Prostate gland (tissue), 2 donors: ENCODE measurements at regions not wholly inside any gene's neighbourhood (a gene's known extent, or its start where the extent isn't known, plus 50 kb on each side); places are given as distances from the start of the nearest gene placed in this dataset.
A peak's percentile ranks its signal among the peaks of the same experiment; 100 is the strongest.

Experiments
- DNase-seq: peaks from one replicate; pipeline ENCODE4 v3.0.0-alpha.2; 2019; ENCODE audit warnings: low spot score
- H3K27ac ChIP-seq, 2 donors: fragments of 200-600 bp; sonication (generic); 2 replicates each; pipeline ENCODE4 v1.5.1; 2017 to 2019
- H3K27me3 ChIP-seq: fragments of 200-600 bp; sonication (generic); replicated peaks from 2 replicates; pipeline ENCODE4 v1.5.1; 2019; ENCODE audit not compliant: insufficient read depth
- H3K36me3 ChIP-seq, 2 donors: fragments of 200-600 bp; sonication (generic); 1 replicate in 1 of 2; 2 replicates in 1 of 2; pipeline versions ENCODE4 v1.5.1 to v1.8.1; 2017 to 2019
- H3K4me1 ChIP-seq: fragments of 200-600 bp; sonication (generic); replicated peaks from 2 replicates; pipeline ENCODE4 v1.5.1; 2019
- H3K4me3 ChIP-seq, 2 donors: fragments of 200-600 bp; sonication (generic); 2 replicates each; pipeline ENCODE4 v1.5.1; 2017 to 2019
- H3K9me3 ChIP-seq: fragments of 200-600 bp; sonication (generic); 2 replicates; pipeline ENCODE4 v1.5.1; 2017
- POLR2A ChIP-seq: fragments of 450-650 bp; IDR thresholded peaks from one replicate; pipeline ENCODE4 v1.6.1; 2016; ENCODE audit warnings: antibody characterized with exemption, mild to moderate bottlenecking
- POLR2AphosphoS5 ChIP-seq: sonication (generic); formaldehyde crosslinking; IDR thresholded peaks from one replicate; pipeline ENCODE4 v1.6.1; 2017; ENCODE audit warnings: antibody characterized with exemption
- WGBS: methylation state at CpG from one replicate; pipeline ENCODE4 v1.1.5; 2018; 5-methylcytosine and 5-hydroxymethylcytosine counted together
- intact Hi-C: fragments of 100-400 bp; cut with DNase I; formaldehyde crosslinking; loops from one replicate; pipeline ENCODE4 v1.14.2; 2022
- TF ChIP-seq, protein P1 (sequence below), 4 experiments: fragments of 200-600 bp in 2 of 4; fragments of 450-650 bp in 2 of 4; sonication (generic) in 2 of 4; IDR thresholded peaks; 1 replicate in 3 of 4; 2 replicates in 1 of 4; pipeline ENCODE4 v1.5.1; 2016 to 2019; ENCODE audit warnings: antibody characterized with exemption in 4 of 4, mild to moderate bottlenecking in 2 of 4, moderate library complexity in 2 of 4

DNA sequence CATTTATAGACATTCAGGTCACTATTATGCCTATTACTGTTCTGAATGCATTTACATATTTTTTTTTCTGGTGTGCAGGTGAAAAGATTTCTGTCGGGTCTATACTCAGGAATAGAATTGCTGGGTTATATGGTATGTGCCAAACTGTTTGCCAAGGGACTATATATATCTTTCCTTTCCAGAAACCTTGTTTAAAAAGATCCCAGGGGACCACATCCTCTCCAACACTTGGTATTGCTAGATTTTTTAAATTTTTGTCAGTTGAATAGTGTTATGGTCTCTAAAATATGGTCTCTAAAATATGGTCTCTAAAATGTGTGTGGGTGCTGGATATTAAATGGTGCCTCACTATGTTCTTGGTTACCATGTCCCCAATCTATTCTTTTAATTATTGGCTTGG, 131.3 kb downstream of the INSIG2 start:
- Histone ChIP-seq H3K27ac (no peak overlapping the region), H3K9me3 (no peaks in the 10 kb centered on the region), H3K4me3 (no peak overlapping the region), H3K27me3 (peaks cover 24% of the 10 kb centered on the region), H3K36me3 (no peaks in the 10 kb centered on the region), H3K4me1 (no peaks in the 10 kb centered on the region)
- no peak for DNase-seq
- intact Hi-C loops, result loop anchor here (5.0 kb wide), 1 partner anchor 638 kb away; no protein-coding TSS in a partner anchor
- WGBS, result 42% methylated on average over 1 of the region's 1 CpG
- TF ChIP-seq POLR2A (no peak), POLR2AphosphoS5 (no peak)
- TF ChIP-seq, protein P1, sequence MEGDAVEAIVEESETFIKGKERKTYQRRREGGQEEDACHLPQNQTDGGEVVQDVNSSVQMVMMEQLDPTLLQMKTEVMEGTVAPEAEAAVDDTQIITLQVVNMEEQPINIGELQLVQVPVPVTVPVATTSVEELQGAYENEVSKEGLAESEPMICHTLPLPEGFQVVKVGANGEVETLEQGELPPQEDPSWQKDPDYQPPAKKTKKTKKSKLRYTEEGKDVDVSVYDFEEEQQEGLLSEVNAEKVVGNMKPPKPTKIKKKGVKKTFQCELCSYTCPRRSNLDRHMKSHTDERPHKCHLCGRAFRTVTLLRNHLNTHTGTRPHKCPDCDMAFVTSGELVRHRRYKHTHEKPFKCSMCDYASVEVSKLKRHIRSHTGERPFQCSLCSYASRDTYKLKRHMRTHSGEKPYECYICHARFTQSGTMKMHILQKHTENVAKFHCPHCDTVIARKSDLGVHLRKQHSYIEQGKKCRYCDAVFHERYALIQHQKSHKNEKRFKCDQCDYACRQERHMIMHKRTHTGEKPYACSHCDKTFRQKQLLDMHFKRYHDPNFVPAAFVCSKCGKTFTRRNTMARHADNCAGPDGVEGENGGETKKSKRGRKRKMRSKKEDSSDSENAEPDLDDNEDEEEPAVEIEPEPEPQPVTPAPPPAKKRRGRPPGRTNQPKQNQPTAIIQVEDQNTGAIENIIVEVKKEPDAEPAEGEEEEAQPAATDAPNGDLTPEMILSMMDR (IDR thresholded peaks at IDR 0.05), result no peak

DNA sequence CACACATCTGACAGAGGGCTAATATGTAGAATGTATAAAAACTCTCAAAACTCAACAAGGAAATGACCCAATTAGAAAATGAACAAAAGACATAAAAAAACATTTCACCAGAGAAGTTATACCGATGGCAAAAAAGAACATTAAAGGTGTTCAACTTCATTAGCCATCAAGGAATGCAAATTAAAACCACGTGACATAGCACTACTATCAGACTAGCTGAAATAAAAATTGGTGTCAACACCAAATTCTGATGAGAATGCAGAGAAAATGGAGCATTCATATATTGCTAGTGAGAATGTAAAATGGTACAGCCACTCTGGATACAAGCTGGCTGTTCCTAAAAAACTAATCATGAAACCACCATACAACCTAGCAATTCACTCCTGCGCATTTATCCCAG, 128.0 kb downstream of the INSIG2 start:
- Histone ChIP-seq H3K4me3 (no peak overlapping the region), H3K27ac (no peak overlapping the region), H3K9me3 (no peaks in the 10 kb centered on the region), H3K36me3 (no peaks in the 10 kb centered on the region), H3K4me1 (no peaks in the 10 kb centered on the region), H3K27me3 (peaks cover 3% of the 10 kb centered on the region)
- no peak for DNase-seq
- TF ChIP-seq, protein P1 (IDR thresholded peaks at IDR 0.05), result no peak
- TF ChIP-seq POLR2AphosphoS5 (no peak), POLR2A (no peak)
- intact Hi-C loops, result no loop called here
- 69% methylated on average over 3 of the region's 3 CpGs for WGBS

- WGBS, result 59% methylated on average over 1 of the region's 1 CpG
- DNase-seq, result no peak
- intact Hi-C loops, result no loop called here
- no peaks in the 10 kb centered on the region for H3K4me1 ChIP-seq
- H3K36me3 ChIP-seq, result no peaks in the 10 kb centered on the region
- H3K27ac ChIP-seq, result no peak overlapping the region
- H3K27me3 ChIP-seq, result no peaks in the 10 kb centered on the region
- no peak overlapping the region for H3K4me3 ChIP-seq
- no peaks in the 10 kb centered on the region for H3K9me3 ChIP-seq
- TF ChIP-seq POLR2A (no peak), POLR2AphosphoS5 (no peak)
- TF ChIP-seq, protein P1 (IDR thresholded peaks at IDR 0.05), result no peak
Observed at GRCh38 chr2:118209727-118210126, 121.5 kb downstream of the INSIG2 start.

DNA sequence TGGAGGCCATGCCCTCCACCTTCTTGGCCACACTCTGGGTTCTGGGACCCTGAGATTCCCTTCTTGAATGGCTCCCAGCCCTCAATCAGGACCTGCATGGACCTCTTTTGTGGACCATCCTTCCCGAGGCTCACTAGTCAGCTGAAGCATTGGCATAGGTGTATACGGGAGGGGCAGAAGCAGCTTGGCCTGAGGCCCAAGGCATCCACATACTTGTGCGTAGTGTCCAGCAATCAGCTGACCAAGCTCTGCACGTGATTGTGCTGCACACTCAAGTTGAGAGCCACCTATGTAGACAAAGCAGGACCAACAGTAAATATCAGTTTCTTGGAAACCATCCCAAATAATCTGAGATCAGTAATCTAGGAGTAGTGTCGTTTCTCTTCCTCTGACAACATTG, 119.6 kb downstream of the INSIG2 start:
- Histone ChIP-seq H3K27me3 (no peaks in the 10 kb centered on the region), H3K36me3 (no peaks in the 10 kb centered on the region), H3K4me1 (no peaks in the 10 kb centered on the region), H3K9me3 (no peaks in the 10 kb centered on the region), H3K4me3 (no peak overlapping the region), H3K27ac (no peak overlapping the region)
- no peak for DNase-seq
- no peak for TF ChIP-seq POLR2AphosphoS5
- no peak for TF ChIP-seq POLR2A
- TF ChIP-seq, protein P1 (IDR thresholded peaks at IDR 0.05), result no peak
- intact Hi-C loops, result no loop called here
- 57% methylated on average over 5 of the region's 5 CpGs for WGBS

- H3K27ac ChIP-seq, result no peak overlapping the region
- intact Hi-C loops, result no loop called here
- H3K4me1 ChIP-seq, result no peaks in the 10 kb centered on the region
- WGBS, result 49% methylated on average over 8 of the region's 8 CpGs
- no peak for TF ChIP-seq POLR2A
- TF ChIP-seq, protein P1 (IDR thresholded peaks at IDR 0.05), result peak in 3 of 4 experiments; percentile 14 to 43 (median 29)
- DNase-seq, result no peak
- no peak overlapping the region for H3K4me3 ChIP-seq
- no peaks in the 10 kb centered on the region for H3K36me3 ChIP-seq
- H3K27me3 ChIP-seq, result no peaks in the 10 kb centered on the region
- no peaks in the 10 kb centered on the region for H3K9me3 ChIP-seq
Observed at GRCh38 chr2:118202707-118203303, 114.5 kb downstream of the INSIG2 start.
